ENCODE measurements at regions not wholly inside any gene's neighbourhood (a gene's known extent, or its start where the extent isn't known, plus 50 kb on each side); places are given as distances from the start of the nearest gene placed in this dataset.

GRCh38 chr4:45957353-45957752 is 166.5 kb downstream of the GABRG1 start:
- TF ChIP-seq CTCF (conservative IDR thresholded peaks at IDR 0.05 in 1 of 2, IDR thresholded peaks at IDR 0.05 in 1 of 2; ENCODE audit: low read depth in 1 of 2, low read length in 2 of 2) (no peak), EZH2 (IDR thresholded peaks at IDR 0.05; ENCODE audit: low read length, missing control alignments) (no peak)

Data from fibroblast of lung (primary cell).